Tibial nerve (tissue), 4 donors: ENCODE measurements at regions not wholly inside any gene's neighbourhood (a gene's known extent, or its start where the extent isn't known, plus 50 kb on each side); places are given as distances from the start of the nearest gene placed in this dataset.

ENCODE experiments used
- DNase-seq, 2 donors: peaks; one replicate each; pipeline ENCODE4 v3.0.0-alpha.2; 2019; ENCODE audit warnings: low spot score in 2 of 2
- H3K27ac ChIP-seq, 4 donors: fragments of 200-600 bp; sonication (generic) in 3 of 4; one replicate each; pipeline ENCODE4 v1.5.1; 2017 to 2019; ENCODE audit warnings: mild to moderate bottlenecking in 1 of 4
- H3K27me3 ChIP-seq, 2 donors: fragments of 200-600 bp; sonication (generic) in 1 of 2; one replicate each; pipeline versions ENCODE4 v1.5.1 to v1.6.0; 2017 to 2019
- H3K36me3 ChIP-seq, 3 donors: fragments of 200-600 bp; sonication (generic); one replicate each; pipeline ENCODE4 v1.5.1; 2018 to 2019
- H3K4me1 ChIP-seq, 4 donors: fragments of 200-600 bp; sonication (generic) in 3 of 4; one replicate each; pipeline ENCODE4 v1.5.1; 2017 to 2019
- H3K4me3 ChIP-seq, 4 donors: fragments of 200-600 bp; sonication (generic) in 3 of 4; one replicate each; pipeline ENCODE4 v1.5.1; 2017 to 2019; ENCODE audit warnings: mild to moderate bottlenecking in 1 of 4, moderate library complexity in 1 of 4
- H3K9me3 ChIP-seq, 4 donors: fragments of 200-600 bp; sonication (generic) in 3 of 4; one replicate each; pipeline ENCODE4 v1.5.1; 2017 to 2019
- EP300 ChIP-seq, 2 donors: sonication (generic); formaldehyde crosslinking; IDR thresholded peaks; one replicate each; pipeline ENCODE4 v1.6.1; 2017; ENCODE audit warnings: antibody characterized with exemption in 2 of 2, mild to moderate bottlenecking in 1 of 2
- POLR2A ChIP-seq, 2 donors: fragments of 450-650 bp; IDR thresholded peaks; one replicate each; pipeline ENCODE4 v1.6.1; 2017; ENCODE audit warnings: antibody characterized with exemption in 2 of 2, mild to moderate bottlenecking in 2 of 2, moderate library complexity in 2 of 2
- WGBS, 2 donors: methylation state at CpG; one replicate each; pipeline ENCODE4 v1.1.5; 2018; 5-methylcytosine and 5-hydroxymethylcytosine counted together
- TF ChIP-seq, protein P1 (sequence below), 5 experiments: fragments of 200-600 bp in 3 of 5; fragments of 450-650 bp in 2 of 5; sonication (generic) in 3 of 5; IDR thresholded peaks; one replicate each; pipeline ENCODE4 v1.5.1; 2016 to 2019; ENCODE audit warnings: antibody characterized with exemption in 5 of 5, mild to moderate bottlenecking in 3 of 5, moderate library complexity in 2 of 5

DNA sequence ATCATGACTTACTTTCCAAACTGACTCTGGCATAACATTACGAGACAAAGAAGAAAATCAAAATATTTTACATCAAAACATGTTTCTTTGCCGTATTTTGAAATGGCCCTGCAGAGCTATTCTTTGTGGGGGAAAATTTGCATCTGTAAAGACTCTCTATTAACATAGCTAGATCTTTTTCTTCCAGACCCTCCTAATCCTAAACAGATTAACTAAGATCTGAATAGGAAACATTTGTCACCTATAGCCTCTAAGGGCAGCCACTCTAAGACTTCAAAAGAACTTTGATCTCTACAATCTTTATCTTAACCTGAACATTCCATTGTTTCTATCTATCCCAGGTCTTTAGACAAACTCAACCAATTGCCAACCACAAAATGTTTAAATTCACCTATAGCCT is 176.6 kb upstream of the CENPE start:
- no peak overlapping the region for H3K4me3 ChIP-seq
- no peaks in the 10 kb centered on the region for H3K4me1 ChIP-seq
- DNase-seq, result no peak
- H3K36me3 ChIP-seq, result no peaks in the 10 kb centered on the region
- no peak overlapping the region for H3K27ac ChIP-seq
- WGBS, 2 donors, result 66 to 72% methylated on average over 2 of the region's 2 CpGs
- no peaks in the 10 kb centered on the region for H3K27me3 ChIP-seq
- peaks cover 0 to 4% (median 0%) of the 10 kb centered on the region in 4 donors for H3K9me3 ChIP-seq
- TF ChIP-seq POLR2A (IDR thresholded peaks at IDR 0.05) (no peak), EP300 (IDR thresholded peaks at IDR 0.05) (no peak)
- TF ChIP-seq, protein P1, sequence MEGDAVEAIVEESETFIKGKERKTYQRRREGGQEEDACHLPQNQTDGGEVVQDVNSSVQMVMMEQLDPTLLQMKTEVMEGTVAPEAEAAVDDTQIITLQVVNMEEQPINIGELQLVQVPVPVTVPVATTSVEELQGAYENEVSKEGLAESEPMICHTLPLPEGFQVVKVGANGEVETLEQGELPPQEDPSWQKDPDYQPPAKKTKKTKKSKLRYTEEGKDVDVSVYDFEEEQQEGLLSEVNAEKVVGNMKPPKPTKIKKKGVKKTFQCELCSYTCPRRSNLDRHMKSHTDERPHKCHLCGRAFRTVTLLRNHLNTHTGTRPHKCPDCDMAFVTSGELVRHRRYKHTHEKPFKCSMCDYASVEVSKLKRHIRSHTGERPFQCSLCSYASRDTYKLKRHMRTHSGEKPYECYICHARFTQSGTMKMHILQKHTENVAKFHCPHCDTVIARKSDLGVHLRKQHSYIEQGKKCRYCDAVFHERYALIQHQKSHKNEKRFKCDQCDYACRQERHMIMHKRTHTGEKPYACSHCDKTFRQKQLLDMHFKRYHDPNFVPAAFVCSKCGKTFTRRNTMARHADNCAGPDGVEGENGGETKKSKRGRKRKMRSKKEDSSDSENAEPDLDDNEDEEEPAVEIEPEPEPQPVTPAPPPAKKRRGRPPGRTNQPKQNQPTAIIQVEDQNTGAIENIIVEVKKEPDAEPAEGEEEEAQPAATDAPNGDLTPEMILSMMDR (IDR thresholded peaks at IDR 0.05), result no peak

DNA sequence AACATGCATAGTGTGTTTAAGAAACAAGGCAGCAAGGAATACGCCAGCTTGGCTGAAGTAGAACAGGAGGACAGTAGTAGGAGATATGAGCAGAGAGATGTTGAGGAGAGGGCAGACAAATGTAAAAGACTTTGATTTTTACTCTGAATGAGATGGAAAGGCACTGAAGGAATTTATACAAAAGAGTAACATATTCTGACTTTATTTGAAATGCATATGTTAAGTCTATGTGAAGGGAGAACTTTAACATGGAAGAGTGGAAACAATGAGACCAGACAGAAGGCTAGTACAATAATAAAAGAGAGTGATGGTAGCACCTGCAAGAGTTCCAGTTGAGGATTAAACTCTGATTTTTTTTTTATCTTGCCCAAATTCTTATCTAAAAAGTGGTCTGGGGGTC is 176.2 kb upstream of the CENPE start:
- no peaks in the 10 kb centered on the region for H3K27me3 ChIP-seq
- WGBS, 2 donors, result 89 to 90% methylated on average over 1 of the region's 1 CpG
- no peaks in the 10 kb centered on the region for H3K36me3 ChIP-seq
- H3K9me3 ChIP-seq, result peaks cover 0 to 4% (median 0%) of the 10 kb centered on the region in 4 donors
- H3K4me1 ChIP-seq, result no peaks in the 10 kb centered on the region
- DNase-seq, result no peak
- no peak overlapping the region for H3K27ac ChIP-seq
- no peak overlapping the region for H3K4me3 ChIP-seq
- no peak for TF ChIP-seq EP300 (IDR thresholded peaks at IDR 0.05)
- TF ChIP-seq, protein P1 (IDR thresholded peaks at IDR 0.05), result no peak
- no peak for TF ChIP-seq POLR2A (IDR thresholded peaks at IDR 0.05)

DNA sequence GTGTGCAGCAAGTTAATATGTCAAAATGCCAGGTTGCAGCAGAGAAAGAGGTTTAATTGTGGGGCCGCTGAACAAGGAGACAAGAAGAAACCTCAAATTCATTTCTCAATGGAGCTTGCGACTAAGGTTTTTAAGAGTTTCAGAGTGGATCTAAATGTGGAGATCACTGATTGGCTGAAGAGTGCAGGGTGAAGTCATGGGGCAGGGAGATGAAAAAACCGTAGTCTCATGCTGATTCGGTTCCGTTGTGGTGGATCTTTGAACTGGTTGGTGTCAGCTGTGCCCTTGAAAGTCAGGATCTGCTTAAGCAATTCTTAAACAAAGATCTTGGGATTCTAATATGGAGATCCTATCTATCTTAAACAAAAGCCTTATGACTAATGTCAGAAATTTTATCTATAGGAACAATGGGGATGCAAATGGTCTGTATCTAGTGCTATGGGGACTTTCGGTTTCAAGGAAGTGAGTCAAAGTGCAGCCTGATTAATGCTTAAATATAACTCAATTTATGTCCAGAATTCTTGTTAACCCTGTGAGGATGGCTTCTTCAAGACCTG is 173.9 kb upstream of the CENPE start:
- Histone ChIP-seq H3K27ac (no peak overlapping the region), H3K9me3 (no peaks in the 10 kb centered on the region), H3K4me3 (no peak overlapping the region), H3K27me3 (no peaks in the 10 kb centered on the region), H3K4me1 (no peaks in the 10 kb centered on the region), H3K36me3 (no peaks in the 10 kb centered on the region)
- TF ChIP-seq EP300 (IDR thresholded peaks at IDR 0.05), result no peak
- TF ChIP-seq POLR2A (IDR thresholded peaks at IDR 0.05), result no peak
- TF ChIP-seq, protein P1 (IDR thresholded peaks at IDR 0.05), result no peak
- 90% methylated on average over 6 of the region's 6 CpGs for WGBS, 2 donors
- DNase-seq, result no peak

DNA sequence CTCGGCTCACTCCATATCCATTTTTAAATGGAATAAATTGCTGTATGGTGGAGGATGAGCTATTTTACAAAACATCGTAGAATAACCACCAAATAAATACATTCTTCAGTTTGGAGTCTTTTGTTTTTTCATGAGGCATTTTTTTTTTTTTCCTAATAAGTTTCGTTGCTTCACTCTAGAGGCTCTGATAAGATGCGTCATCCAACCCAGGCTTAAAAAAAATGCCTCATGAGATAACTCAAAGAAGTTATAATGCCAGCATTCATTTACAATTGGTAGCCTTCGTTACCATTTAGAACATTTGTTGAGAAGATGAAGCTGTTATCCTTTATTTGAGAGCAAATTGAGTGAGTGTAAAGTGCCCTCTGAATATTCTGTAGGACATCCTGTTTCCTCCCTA is 172.2 kb upstream of the CENPE start:
- H3K4me3 ChIP-seq, result no peak overlapping the region
- no peak overlapping the region for H3K27ac ChIP-seq
- WGBS, 2 donors, result 84 to 85% methylated on average over 5 of the region's 5 CpGs
- no peaks in the 10 kb centered on the region for H3K4me1 ChIP-seq
- TF ChIP-seq, protein P1 (IDR thresholded peaks at IDR 0.05), result no peak
- no peak for TF ChIP-seq EP300 (IDR thresholded peaks at IDR 0.05)
- no peak for TF ChIP-seq POLR2A (IDR thresholded peaks at IDR 0.05)
- DNase-seq, result no peak
- H3K36me3 ChIP-seq, result no peaks in the 10 kb centered on the region
- no peaks in the 10 kb centered on the region for H3K27me3 ChIP-seq
- H3K9me3 ChIP-seq, result no peaks in the 10 kb centered on the region

- TF ChIP-seq, protein P1 (IDR thresholded peaks at IDR 0.05), result no peak
- TF ChIP-seq EP300 (IDR thresholded peaks at IDR 0.05) (no peak), POLR2A (IDR thresholded peaks at IDR 0.05) (no peak)
- no peak overlapping the region for H3K27ac ChIP-seq
- no peaks in the 10 kb centered on the region for H3K4me1 ChIP-seq
- no peaks in the 10 kb centered on the region for H3K36me3 ChIP-seq
- WGBS, 2 donors, result 40 to 47% methylated on average over 2 of the region's 2 CpGs
- no peak overlapping the region for H3K4me3 ChIP-seq
- no peaks in the 10 kb centered on the region for H3K27me3 ChIP-seq
- H3K9me3 ChIP-seq, result peaks cover 0 to 3% (median 0%) of the 10 kb centered on the region in 4 donors
- DNase-seq, result no peak
Measured at GRCh38 chr4:103365285-103365684, 167.1 kb upstream of the CENPE start.
